B cell (primary cell): ENCODE measurements at regions not wholly inside any gene's neighbourhood (a gene's known extent, or its start where the extent isn't known, plus 50 kb on each side); places are given as distances from the start of the nearest gene placed in this dataset.

ENCODE experiments used
- EZH2 ChIP-seq: IDR thresholded peaks from 2 replicates; pipeline ENCODE4 v1.6.1; 2012; ENCODE audit warnings: borderline replicate concordance, low read depth, mild to moderate bottlenecking, moderate library complexity, low read length; ENCODE audit not compliant: insufficient read depth, poor library complexity, severe bottlenecking
- TF ChIP-seq, protein P1 (sequence below): fragments of 200-600 bp; IDR thresholded peaks from one replicate; pipeline ENCODE4 v1.8.0; 2022; ENCODE audit warnings: antibody characterized with exemption, mild to moderate bottlenecking

DNA sequence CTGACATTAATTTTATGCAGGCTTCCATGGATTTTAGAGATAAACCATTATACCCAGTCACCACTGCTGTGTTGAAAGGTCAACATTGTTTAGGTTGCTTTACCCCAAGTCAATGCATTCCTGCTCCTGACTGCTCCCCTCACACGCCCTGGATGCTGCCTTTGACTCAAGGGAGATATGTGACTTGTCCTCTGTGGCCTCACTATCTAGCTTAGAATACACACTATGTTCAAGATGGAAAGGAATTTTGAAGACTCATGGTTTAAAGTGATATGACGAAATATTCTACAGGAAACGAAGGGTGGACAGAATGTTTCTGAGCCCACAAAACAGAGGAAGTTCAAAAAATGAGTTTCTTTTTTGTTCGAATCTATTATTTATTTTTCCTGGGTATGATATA lies 170.4 kb upstream of the NR5A2 start:
- no peak for TF ChIP-seq EZH2
- TF ChIP-seq, protein P1, sequence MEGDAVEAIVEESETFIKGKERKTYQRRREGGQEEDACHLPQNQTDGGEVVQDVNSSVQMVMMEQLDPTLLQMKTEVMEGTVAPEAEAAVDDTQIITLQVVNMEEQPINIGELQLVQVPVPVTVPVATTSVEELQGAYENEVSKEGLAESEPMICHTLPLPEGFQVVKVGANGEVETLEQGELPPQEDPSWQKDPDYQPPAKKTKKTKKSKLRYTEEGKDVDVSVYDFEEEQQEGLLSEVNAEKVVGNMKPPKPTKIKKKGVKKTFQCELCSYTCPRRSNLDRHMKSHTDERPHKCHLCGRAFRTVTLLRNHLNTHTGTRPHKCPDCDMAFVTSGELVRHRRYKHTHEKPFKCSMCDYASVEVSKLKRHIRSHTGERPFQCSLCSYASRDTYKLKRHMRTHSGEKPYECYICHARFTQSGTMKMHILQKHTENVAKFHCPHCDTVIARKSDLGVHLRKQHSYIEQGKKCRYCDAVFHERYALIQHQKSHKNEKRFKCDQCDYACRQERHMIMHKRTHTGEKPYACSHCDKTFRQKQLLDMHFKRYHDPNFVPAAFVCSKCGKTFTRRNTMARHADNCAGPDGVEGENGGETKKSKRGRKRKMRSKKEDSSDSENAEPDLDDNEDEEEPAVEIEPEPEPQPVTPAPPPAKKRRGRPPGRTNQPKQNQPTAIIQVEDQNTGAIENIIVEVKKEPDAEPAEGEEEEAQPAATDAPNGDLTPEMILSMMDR, result no peak
